BLaER1 (cell line): ENCODE measurements at regions not wholly inside any gene's neighbourhood (a gene's known extent, or its start where the extent isn't known, plus 50 kb on each side); places are given as distances from the start of the nearest gene placed in this dataset.
"Not testable (repeated sequence)": the region's sequence is repeated elsewhere in the genome, so short reads cannot be mapped to it uniquely, and the experiment has no call there.

Source experiments
- H3K27ac ChIP-seq: shearing (Covaris generic); formaldehyde crosslinking; 2 replicates; pipeline ENCODE4 v1.8.1; 2022
- H3K27me3 ChIP-seq: shearing (Covaris generic); formaldehyde crosslinking; 2 replicates; pipeline ENCODE4 v1.8.1; 2022
- H3K36me3 ChIP-seq: shearing (Covaris generic); formaldehyde crosslinking; 2 replicates; pipeline ENCODE4 v1.8.1; 2022
- H3K4me1 ChIP-seq: shearing (Covaris generic); formaldehyde crosslinking; 2 replicates; pipeline ENCODE4 v1.8.1; 2022
- H3K4me2 ChIP-seq: shearing (Covaris generic); formaldehyde crosslinking; 2 replicates; pipeline ENCODE4 v1.8.1; 2022
- H3K4me3 ChIP-seq: shearing (Covaris generic); formaldehyde crosslinking; 2 replicates; pipeline ENCODE4 v1.8.1; 2022
- H3K9ac ChIP-seq: shearing (Covaris generic); formaldehyde crosslinking; 2 replicates; pipeline ENCODE4 v1.8.1; 2022
- H3K9me3 ChIP-seq: shearing (Covaris generic); formaldehyde crosslinking; 2 replicates; pipeline ENCODE4 v1.8.1; 2022
- H4K20me1 ChIP-seq: shearing (Covaris generic); formaldehyde crosslinking; 2 replicates; pipeline ENCODE4 v1.8.1; 2022
- Cebpa-rat ChIP-seq: shearing (Covaris generic); IDR thresholded peaks from 2 replicates; pipeline ENCODE4 v1.8.1; 2022

DNA sequence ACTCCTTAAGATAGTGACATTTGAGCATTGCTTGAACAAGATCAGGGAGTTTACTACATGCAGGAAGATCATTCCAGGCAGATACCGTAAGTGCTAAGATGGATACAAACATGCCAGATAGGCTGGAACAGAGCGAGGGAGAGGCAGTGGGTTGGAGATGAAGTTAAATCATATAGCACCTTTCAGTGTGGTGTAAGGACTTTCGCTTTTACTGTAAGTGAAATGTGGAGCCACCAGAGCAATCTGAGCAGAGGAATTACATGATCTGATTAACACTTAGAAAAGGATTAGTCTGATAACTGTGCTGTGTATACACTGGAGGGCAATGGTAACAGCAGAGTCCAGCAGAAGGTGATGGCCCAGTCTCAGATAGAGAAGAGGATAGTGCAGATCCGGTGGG lies 163.0 kb upstream of the SSTR1 start:
- TF ChIP-seq Cebpa-rat, result no peak
- no peak overlapping the region for H3K4me3 ChIP-seq
- no peak overlapping the region for H3K9ac ChIP-seq
- no peaks in the 10 kb centered on the region for H3K36me3 ChIP-seq
- no peaks in the 10 kb centered on the region for H4K20me1 ChIP-seq
- no peak overlapping the region for H3K4me2 ChIP-seq
- H3K27me3 ChIP-seq, result no peaks in the 10 kb centered on the region
- H3K27ac ChIP-seq, result no peak overlapping the region
- H3K4me1 ChIP-seq, result no peaks in the 10 kb centered on the region
- H3K9me3 ChIP-seq, result no peaks in the 10 kb centered on the region

GRCh38 chr14:38045461-38045860 lies 162.2 kb upstream of the SSTR1 start:
- Histone ChIP-seq H4K20me1 (no peaks in the 10 kb centered on the region), H3K4me3 (no peak overlapping the region), H3K9ac (no peak overlapping the region), H3K36me3 (no peaks in the 10 kb centered on the region), H3K27me3 (no peaks in the 10 kb centered on the region), H3K4me2 (no peak overlapping the region), H3K27ac (no peak overlapping the region), H3K9me3 (no peaks in the 10 kb centered on the region), H3K4me1 (no peaks in the 10 kb centered on the region)
- TF ChIP-seq Cebpa-rat, result no peak

- Histone ChIP-seq H3K4me2 (no peak overlapping the region), H4K20me1 (no peaks in the 10 kb centered on the region), H3K4me1 (no peaks in the 10 kb centered on the region), H3K27ac (no peak overlapping the region), H3K36me3 (no peaks in the 10 kb centered on the region), H3K4me3 (no peak overlapping the region), H3K27me3 (no peaks in the 10 kb centered on the region), H3K9ac (no peak overlapping the region), H3K9me3 (no peaks in the 10 kb centered on the region)
- TF ChIP-seq Cebpa-rat, result no peak
Observed at GRCh38 chr14:38046160-38046559, 161.5 kb upstream of the SSTR1 start.

DNA sequence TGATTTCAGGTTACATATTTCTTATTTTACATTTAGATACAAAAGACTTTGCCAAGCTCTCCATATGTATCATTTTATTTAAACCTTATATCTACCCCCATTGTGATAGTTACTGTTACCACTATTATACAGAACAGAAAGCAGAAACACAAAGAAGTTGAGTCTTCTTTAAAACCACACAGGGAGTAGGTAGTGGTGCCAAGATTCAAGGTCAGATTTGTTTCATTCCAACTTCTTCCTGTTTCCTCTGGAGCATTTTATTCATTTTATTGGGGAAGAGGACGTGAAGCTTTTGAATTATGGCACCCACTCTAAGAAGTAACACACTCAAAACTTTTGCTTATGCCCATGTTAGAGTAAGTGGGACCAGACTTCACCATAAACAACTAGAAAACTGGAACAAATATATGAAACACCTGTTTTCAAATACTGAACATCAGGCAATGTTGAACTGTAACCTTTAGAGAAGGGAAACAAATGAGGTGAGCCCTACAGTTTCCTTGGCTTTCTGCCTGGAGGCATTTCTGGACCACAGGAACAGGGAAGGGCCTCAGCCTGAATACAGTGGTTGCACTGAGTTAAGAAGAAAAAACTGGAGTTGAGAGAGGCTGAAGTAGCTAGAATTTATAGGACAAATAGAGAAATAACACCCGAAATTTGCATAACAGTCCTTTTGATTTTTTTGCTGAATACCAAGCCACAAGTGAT lies 160.4 kb upstream of the SSTR1 start:
- H3K9ac ChIP-seq, result no peak overlapping the region
- no peaks in the 10 kb centered on the region for H3K4me1 ChIP-seq
- H3K9me3 ChIP-seq, result no peaks in the 10 kb centered on the region
- TF ChIP-seq Cebpa-rat, result no peak
- H3K27ac ChIP-seq, result no peak overlapping the region
- H3K27me3 ChIP-seq, result no peaks in the 10 kb centered on the region
- H3K4me2 ChIP-seq, result no peak overlapping the region
- H4K20me1 ChIP-seq, result no peaks in the 10 kb centered on the region
- no peak overlapping the region for H3K4me3 ChIP-seq
- no peaks in the 10 kb centered on the region for H3K36me3 ChIP-seq

- no peak overlapping the region for H3K4me3 ChIP-seq
- no peak overlapping the region for H3K4me2 ChIP-seq
- no peaks in the 10 kb centered on the region for H3K27me3 ChIP-seq
- H3K36me3 ChIP-seq, result no peaks in the 10 kb centered on the region
- H3K27ac ChIP-seq, result no peak overlapping the region
- no peaks in the 10 kb centered on the region for H3K4me1 ChIP-seq
- H3K9me3 ChIP-seq, result no peaks in the 10 kb centered on the region
- no peak overlapping the region for H3K9ac ChIP-seq
- TF ChIP-seq Cebpa-rat, result no peak
- no peaks in the 10 kb centered on the region for H4K20me1 ChIP-seq
Observed at GRCh38 chr14:38053666-38054065, 154.0 kb upstream of the SSTR1 start.

DNA sequence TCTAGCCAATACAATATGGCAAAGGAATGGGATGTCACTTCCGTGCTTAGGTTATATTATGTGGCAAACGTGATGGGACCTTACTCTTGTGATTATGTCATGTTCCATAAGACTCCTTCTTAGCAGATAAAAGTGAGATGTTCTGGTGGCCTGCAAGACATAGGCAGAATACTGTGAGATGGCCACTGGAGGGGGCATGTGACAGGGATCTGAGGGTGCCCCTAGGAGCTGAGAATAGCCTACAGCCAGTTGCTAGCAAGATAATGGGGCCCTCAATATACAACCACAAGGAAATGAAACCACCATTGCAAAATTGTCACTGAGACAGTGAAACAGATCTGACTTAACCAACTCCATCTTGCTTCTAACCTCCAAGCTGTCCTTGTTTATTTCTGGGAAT lies 151.4 kb upstream of the SSTR1 start:
- H3K4me2 ChIP-seq, result no peak overlapping the region
- no peaks in the 10 kb centered on the region for H3K4me1 ChIP-seq
- no peak overlapping the region for H3K4me3 ChIP-seq
- H3K9me3 ChIP-seq, result peaks cover 3% of the 10 kb centered on the region; the same call in 1 of the 2 replicates
- H3K27me3 ChIP-seq, result no peaks in the 10 kb centered on the region
- H3K27ac ChIP-seq, result no peak overlapping the region
- H4K20me1 ChIP-seq, result no peaks in the 10 kb centered on the region
- H3K36me3 ChIP-seq, result no peaks in the 10 kb centered on the region
- H3K9ac ChIP-seq, result no peak overlapping the region
- no peak for TF ChIP-seq Cebpa-rat

- H3K27me3 ChIP-seq, H3K4me3 ChIP-seq, H3K4me1 ChIP-seq, H3K4me2 ChIP-seq, H3K27ac ChIP-seq, H3K9ac ChIP-seq, H4K20me1 ChIP-seq, H3K36me3 ChIP-seq: not testable (repeated sequence)
- H3K9me3 ChIP-seq, result peaks cover 18% of the 10 kb centered on the region
Observed at GRCh38 chr14:38062223-38062622, 145.5 kb upstream of the SSTR1 start.

GRCh38 chr14:38063711-38064320 lies 143.9 kb upstream of the SSTR1 start:
- Histone ChIP-seq H3K36me3 (no peaks in the 10 kb centered on the region), H3K27ac (no peak overlapping the region), H3K27me3 (no peaks in the 10 kb centered on the region), H3K9me3 (peaks cover 18% of the 10 kb centered on the region), H4K20me1 (no peaks in the 10 kb centered on the region), H3K4me2 (no peak overlapping the region), H3K9ac (no peak overlapping the region), H3K4me1 (no peaks in the 10 kb centered on the region), H3K4me3 (no peak overlapping the region)
- no peak for TF ChIP-seq Cebpa-rat

DNA sequence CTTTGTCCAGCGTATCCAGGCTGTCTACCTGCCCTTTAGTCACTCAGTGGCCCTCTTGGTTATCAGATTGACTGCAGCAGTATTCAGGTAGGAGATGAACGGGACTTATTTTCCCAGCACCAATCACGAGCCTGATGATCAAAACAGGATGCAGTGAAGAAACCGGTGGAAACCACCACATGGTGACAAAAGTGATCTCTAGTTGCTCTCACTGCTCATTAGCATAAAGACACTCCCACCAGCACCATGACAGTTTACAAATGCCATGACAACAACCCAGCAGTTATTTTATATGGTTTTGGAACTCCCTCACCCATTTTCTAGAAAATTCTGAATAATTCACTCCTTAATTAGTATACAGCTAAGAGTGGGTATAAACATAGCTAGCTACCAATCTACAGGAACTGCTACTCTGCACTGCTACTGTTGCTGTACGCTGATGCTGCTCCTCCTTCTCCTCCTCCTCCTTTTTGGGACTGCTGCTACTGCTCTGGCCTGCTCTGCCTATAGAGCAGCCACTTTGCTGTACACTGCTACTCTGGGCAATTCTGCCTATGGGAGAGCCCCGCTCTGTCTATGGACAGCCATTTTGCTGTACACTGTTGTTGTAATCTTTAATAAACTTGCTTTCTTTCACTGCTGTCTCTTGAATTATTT lies 142.5 kb upstream of the SSTR1 start:
- H3K36me3 ChIP-seq, result no peaks in the 10 kb centered on the region
- no peak overlapping the region for H3K9ac ChIP-seq
- no peaks in the 10 kb centered on the region for H3K4me1 ChIP-seq
- H3K4me2 ChIP-seq, result no peak overlapping the region
- H4K20me1 ChIP-seq, result no peaks in the 10 kb centered on the region
- H3K27ac ChIP-seq, result no peak overlapping the region
- no peak for TF ChIP-seq Cebpa-rat
- H3K4me3 ChIP-seq, result no peak overlapping the region
- H3K9me3 ChIP-seq, result peaks cover 18% of the 10 kb centered on the region
- H3K27me3 ChIP-seq, result no peaks in the 10 kb centered on the region

GRCh38 chr14:38070061-38070588 lies 137.6 kb upstream of the SSTR1 start:
- no peaks in the 10 kb centered on the region for H3K27me3 ChIP-seq
- no peak for TF ChIP-seq Cebpa-rat

More at GRCh38 chr14:38070061-38070588, 137.6 kb upstream of the SSTR1 start:
- Histone ChIP-seq H3K4me1 (peaks cover 8% of the 10 kb centered on the region; the same call in 1 of the 2 replicates), H4K20me1 (no peaks in the 10 kb centered on the region), H3K36me3 (no peaks in the 10 kb centered on the region), H3K9ac (no peak overlapping the region), H3K27ac (no peak overlapping the region), H3K9me3 (peaks cover 2% of the 10 kb centered on the region; the same call in 1 of the 2 replicates), H3K4me2 (no peak overlapping the region), H3K4me3 (no peak overlapping the region)
